ENCODE measurements at regions not wholly inside any gene's neighbourhood (a gene's known extent, or its start where the extent isn't known, plus 50 kb on each side); places are given as distances from the start of the nearest gene placed in this dataset.

DNA sequence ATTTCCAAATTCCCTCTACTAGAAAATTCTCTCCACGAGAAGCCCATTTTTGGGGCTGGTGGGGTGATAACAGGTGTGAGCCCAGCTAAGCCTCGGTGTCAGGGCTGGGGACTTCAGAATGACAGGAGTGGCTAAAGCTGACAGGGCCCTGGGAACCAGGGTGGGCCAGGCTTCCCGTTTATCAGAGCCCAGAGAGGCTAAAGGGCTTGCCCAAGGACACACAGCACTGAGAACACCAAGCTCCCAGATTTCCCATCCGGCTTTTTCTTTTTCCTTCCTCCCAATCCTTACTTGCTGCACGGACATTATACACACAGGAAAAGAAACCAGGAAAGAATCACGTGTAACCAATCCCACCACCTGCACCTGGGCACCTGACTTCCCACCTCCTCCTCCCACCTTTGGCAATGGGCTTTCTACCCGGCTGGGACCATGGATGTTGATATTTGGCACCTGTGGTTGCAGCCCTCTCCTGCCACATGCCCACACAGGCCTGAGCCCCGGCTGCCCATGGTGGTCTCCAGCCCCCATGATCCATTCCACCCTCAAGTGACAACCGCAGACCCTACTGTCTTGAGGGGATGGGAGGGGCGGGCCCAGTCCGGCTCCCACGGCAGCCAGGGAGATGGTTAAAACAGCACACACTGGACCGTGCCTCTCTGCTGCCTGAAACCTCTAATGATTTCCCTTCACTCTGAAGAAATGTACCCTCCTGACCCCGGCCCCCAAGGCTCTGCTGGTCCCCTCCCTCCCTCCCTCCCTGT lies 78.9 kb downstream of the ENGASE start:
- Histone ChIP-seq H3K79me2 (ENCODE audit: control insufficient read depth, insufficient read depth, low read length) (no peaks in the 10 kb centered on the region), H3K9me3 (replicated peaks; ENCODE audit: control insufficient read depth, insufficient read depth, low read length) (no peaks in the 10 kb centered on the region), H3K9me1 (replicated peaks; ENCODE audit: control insufficient read depth, extremely low read depth, insufficient read depth, low read length) (no peaks in the 10 kb centered on the region), H3K36me3 (ENCODE audit: control insufficient read depth in 2 of 2, extremely low read depth in 1 of 2, insufficient read depth in 2 of 2, low read length in 2 of 2) (no peaks in the 10 kb centered on the region), H3K9ac (replicated peaks; ENCODE audit: extremely low read depth, insufficient read depth, low read length) (no peak overlapping the region), H4K20me1 (replicated peaks; ENCODE audit: control insufficient read depth, extremely low read depth, insufficient read depth, low read length) (no peaks in the 10 kb centered on the region), H2AFZ (ENCODE audit: low read depth, low read length) (no peak overlapping the region), H3K27ac (ENCODE audit: insufficient read depth, low read depth, low read length) (no peak overlapping the region), H3K27me3 (ENCODE audit: control insufficient read depth in 2 of 2, insufficient read depth in 2 of 2, low read length in 2 of 2) (no peaks in the 10 kb centered on the region), H3K4me2 (ENCODE audit: insufficient read depth, low read length) (no peak overlapping the region), H3K4me3 (replicated peaks in 1 of 3; ENCODE audit: insufficient read depth in 1 of 3, low read depth in 1 of 3, low read length in 3 of 3) (no peak overlapping the region), H3K4me1 (ENCODE audit: control insufficient read depth, extremely low read depth, insufficient read depth, low read length) (no peaks in the 10 kb centered on the region)
- intact Hi-C loops (cut with micrococcal nuclease), result no loop called here
- BruUV-seq (replicated peaks), result no TSS peak
- FAIRE-seq (no peak), DNase-seq (ENCODE audit: low read depth, low spot score) (no peak)
- POLR2A ChIA-PET, result no interaction called here
- TF ChIP-seq POLR2A (IDR thresholded peaks at IDR 0.05; ENCODE audit: low read depth, low read length), result no peak
- no peak for TF ChIP-seq JUN (IDR thresholded peaks at IDR 0.05; ENCODE audit: borderline replicate concordance, insufficient read depth, insufficient read length, low read depth)
- TF ChIP-seq MYC (IDR thresholded peaks at IDR 0.05; ENCODE audit: low read depth, low read length), result no peak
- TF ChIP-seq FOS (IDR thresholded peaks at IDR 0.05; ENCODE audit: borderline replicate concordance, insufficient read depth, low read length), result no peak
- no peak for TF ChIP-seq GATA2 (IDR thresholded peaks at IDR 0.05; ENCODE audit: insufficient read depth, insufficient read length, low read depth, low read length)
- no peak for TF ChIP-seq POLR2AphosphoS5 (IDR thresholded peaks at IDR 0.05; ENCODE audit: insufficient read depth, low read depth, low read length)
- TF ChIP-seq, protein P1, sequence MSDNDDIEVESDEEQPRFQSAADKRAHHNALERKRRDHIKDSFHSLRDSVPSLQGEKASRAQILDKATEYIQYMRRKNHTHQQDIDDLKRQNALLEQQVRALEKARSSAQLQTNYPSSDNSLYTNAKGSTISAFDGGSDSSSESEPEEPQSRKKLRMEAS (IDR thresholded peaks at IDR 0.05; ENCODE audit: insufficient read depth, insufficient read length), result no peak
- TF ChIP-seq EZH2 (IDR thresholded peaks at IDR 0.05; ENCODE audit: borderline replicate concordance, low read depth, low read length, severe bottlenecking), result no peak
- TF ChIP-seq, protein P2, sequence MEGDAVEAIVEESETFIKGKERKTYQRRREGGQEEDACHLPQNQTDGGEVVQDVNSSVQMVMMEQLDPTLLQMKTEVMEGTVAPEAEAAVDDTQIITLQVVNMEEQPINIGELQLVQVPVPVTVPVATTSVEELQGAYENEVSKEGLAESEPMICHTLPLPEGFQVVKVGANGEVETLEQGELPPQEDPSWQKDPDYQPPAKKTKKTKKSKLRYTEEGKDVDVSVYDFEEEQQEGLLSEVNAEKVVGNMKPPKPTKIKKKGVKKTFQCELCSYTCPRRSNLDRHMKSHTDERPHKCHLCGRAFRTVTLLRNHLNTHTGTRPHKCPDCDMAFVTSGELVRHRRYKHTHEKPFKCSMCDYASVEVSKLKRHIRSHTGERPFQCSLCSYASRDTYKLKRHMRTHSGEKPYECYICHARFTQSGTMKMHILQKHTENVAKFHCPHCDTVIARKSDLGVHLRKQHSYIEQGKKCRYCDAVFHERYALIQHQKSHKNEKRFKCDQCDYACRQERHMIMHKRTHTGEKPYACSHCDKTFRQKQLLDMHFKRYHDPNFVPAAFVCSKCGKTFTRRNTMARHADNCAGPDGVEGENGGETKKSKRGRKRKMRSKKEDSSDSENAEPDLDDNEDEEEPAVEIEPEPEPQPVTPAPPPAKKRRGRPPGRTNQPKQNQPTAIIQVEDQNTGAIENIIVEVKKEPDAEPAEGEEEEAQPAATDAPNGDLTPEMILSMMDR (IDR thresholded peaks at IDR 0.05; ENCODE audit: extremely low read depth in 1 of 2, insufficient read depth in 1 of 2, low read depth in 1 of 2, low read length in 2 of 2), result no peak
- dilution Hi-C loops (cut with MboI; ENCODE audit: extremely low pct_ligation_motif_present, low sequenced_read_pairs), result no loop called here
- CTCF ChIA-PET, result no interaction called here
